ENCODE measurements at regions not wholly inside any gene's neighbourhood (a gene's known extent, or its start where the extent isn't known, plus 50 kb on each side); places are given as distances from the start of the nearest gene placed in this dataset.

GRCh38 chr13:105655046-105655445 lies 880.4 kb downstream of the EFNB2 start:
- H3K4me3 ChIP-seq (ENCODE audit: low read depth, low read length): no peak overlapping the region
- no peak for DNase-seq (ENCODE audit: low read depth)
- TF ChIP-seq, protein P1, sequence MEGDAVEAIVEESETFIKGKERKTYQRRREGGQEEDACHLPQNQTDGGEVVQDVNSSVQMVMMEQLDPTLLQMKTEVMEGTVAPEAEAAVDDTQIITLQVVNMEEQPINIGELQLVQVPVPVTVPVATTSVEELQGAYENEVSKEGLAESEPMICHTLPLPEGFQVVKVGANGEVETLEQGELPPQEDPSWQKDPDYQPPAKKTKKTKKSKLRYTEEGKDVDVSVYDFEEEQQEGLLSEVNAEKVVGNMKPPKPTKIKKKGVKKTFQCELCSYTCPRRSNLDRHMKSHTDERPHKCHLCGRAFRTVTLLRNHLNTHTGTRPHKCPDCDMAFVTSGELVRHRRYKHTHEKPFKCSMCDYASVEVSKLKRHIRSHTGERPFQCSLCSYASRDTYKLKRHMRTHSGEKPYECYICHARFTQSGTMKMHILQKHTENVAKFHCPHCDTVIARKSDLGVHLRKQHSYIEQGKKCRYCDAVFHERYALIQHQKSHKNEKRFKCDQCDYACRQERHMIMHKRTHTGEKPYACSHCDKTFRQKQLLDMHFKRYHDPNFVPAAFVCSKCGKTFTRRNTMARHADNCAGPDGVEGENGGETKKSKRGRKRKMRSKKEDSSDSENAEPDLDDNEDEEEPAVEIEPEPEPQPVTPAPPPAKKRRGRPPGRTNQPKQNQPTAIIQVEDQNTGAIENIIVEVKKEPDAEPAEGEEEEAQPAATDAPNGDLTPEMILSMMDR (IDR thresholded peaks at IDR 0.05; ENCODE audit: control insufficient read depth, extremely low read depth, insufficient read depth): no peak

GRCh38 chr13:105643966-105644365 lies 891.5 kb downstream of the EFNB2 start:
- TF ChIP-seq, protein P1 (IDR thresholded peaks at IDR 0.05; ENCODE audit: control insufficient read depth, extremely low read depth, insufficient read depth): no peak
- no peak for DNase-seq (ENCODE audit: low read depth)
- H3K4me3 ChIP-seq (ENCODE audit: low read depth, low read length): no peak overlapping the region

GRCh38 chr13:105642511-105642958 lies 892.9 kb downstream of the EFNB2 start:
- TF ChIP-seq, protein P1 (IDR thresholded peaks at IDR 0.05; ENCODE audit: control insufficient read depth, extremely low read depth, insufficient read depth): no peak
- H3K4me3 ChIP-seq (ENCODE audit: low read depth, low read length): no peak overlapping the region
- DNase-seq (ENCODE audit: low read depth): no peak

GRCh38 chr13:105641121-105641520 lies 894.3 kb downstream of the EFNB2 start:
- no peak overlapping the region for H3K4me3 ChIP-seq (ENCODE audit: low read depth, low read length)
- TF ChIP-seq, protein P1 (IDR thresholded peaks at IDR 0.05; ENCODE audit: control insufficient read depth, extremely low read depth, insufficient read depth): no peak
- DNase-seq (ENCODE audit: low read depth): no peak

DNA sequence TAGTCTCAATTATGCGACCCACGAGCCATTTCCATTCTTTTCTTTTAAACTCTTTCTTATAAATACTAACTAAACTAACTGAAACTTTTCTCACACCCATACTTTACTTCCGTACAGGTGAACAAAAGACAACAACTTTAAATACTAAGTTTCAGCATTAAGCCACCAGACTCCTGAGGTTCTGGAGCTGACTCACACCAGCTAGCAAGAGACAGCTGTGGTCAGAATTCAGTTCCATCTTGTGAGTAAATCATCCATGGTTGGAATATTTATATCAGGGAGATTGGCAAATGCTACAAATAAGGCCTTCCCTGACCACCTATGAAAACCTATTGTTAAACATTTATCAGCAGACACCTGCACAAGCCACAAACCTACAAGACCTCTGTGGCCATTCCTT lies 897.0 kb downstream of the EFNB2 start:
- DNase-seq (ENCODE audit: low read depth): no peak
- TF ChIP-seq, protein P1 (IDR thresholded peaks at IDR 0.05; ENCODE audit: control insufficient read depth, extremely low read depth, insufficient read depth): no peak
- H3K4me3 ChIP-seq (ENCODE audit: low read depth, low read length): no peak overlapping the region

DNA sequence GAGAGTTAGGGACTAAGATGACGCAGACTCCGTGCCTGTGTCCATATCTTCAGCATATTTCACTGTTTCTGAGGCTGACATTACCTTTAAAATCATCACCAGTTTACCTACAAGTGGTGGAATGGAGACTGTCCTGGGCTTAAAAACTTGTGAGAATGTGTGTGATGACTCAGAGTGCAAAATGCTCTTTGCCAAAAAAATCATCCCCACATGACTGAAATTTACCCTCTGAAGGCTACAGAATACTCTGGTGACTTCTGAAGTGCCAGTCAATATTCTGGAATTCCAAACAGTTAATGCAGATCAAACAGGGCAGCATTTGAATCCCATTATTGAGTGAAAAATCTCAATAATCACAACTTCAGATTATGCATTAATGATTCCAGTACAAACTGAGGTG lies 901.4 kb downstream of the EFNB2 start:
- no peak for DNase-seq (ENCODE audit: low read depth)
- no peak overlapping the region for H3K4me3 ChIP-seq (ENCODE audit: low read depth, low read length)
- TF ChIP-seq, protein P1 (IDR thresholded peaks at IDR 0.05; ENCODE audit: control insufficient read depth, extremely low read depth, insufficient read depth): no peak

DNA sequence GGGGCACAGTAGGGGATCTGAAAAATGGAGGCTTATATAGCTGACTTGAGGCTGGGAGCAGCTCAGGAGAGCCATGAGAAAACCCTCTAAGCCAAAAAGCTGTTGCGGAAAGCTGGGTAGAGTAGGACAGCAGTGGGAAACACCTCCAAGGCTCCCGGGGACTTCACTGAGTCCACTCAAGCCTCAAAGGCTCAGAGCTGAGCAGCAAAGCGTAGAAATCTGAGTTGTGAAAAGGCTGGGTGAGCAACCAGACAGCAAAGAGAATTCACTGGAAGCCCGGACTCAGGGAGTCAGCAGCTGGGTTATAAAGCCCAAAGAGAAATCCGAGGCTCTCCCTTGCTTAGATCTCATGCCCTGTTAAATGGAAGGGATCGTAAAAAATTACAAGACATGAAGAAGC lies 905.0 kb downstream of the EFNB2 start:
- DNase-seq (ENCODE audit: low read depth): no peak
- TF ChIP-seq, protein P1 (IDR thresholded peaks at IDR 0.05; ENCODE audit: control insufficient read depth, extremely low read depth, insufficient read depth): no peak
- H3K4me3 ChIP-seq (ENCODE audit: low read depth, low read length): no peak overlapping the region

Measured in LNCaP clone FGC (cell line).